22Rv1 (cell line): ENCODE measurements at regions not wholly inside any gene's neighbourhood (a gene's known extent, or its start where the extent isn't known, plus 50 kb on each side); places are given as distances from the start of the nearest gene placed in this dataset.

Experiments used
- H3K27ac ChIP-seq: fragments of 450-650 bp; 2 replicates; pipeline ENCODE4 v1.5.1; 2017
- ZFX ChIP-seq: fragments of 450-650 bp; IDR thresholded peaks from 2 replicates; pipeline ENCODE4 v1.6.1; 2017; ENCODE audit warnings: antibody characterized with exemption, borderline replicate concordance
- TF ChIP-seq, protein P1 (sequence below): fragments of 450-650 bp; IDR thresholded peaks from 2 replicates; pipeline ENCODE4 v1.5.1; 2017; ENCODE audit warnings: mild to moderate bottlenecking

DNA sequence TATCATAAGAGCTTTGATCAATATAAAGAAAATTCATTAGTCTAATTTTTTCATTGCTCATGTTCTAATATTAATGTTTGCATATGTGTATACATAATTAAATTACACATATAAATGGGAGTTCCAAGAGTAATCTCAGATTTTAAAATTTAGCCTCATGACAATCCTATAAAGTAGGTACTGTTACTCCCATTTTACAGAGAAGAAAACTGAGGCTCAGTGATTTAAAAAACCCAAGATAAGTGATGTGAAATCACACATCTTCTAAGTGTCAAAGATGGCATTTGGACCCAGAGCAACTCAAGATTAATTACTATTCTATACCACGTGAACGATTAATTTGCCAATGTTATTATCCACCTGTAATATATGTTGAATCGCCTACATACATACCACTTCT is 122.3 kb downstream of the TM2D1 start:
- TF ChIP-seq, protein P1, sequence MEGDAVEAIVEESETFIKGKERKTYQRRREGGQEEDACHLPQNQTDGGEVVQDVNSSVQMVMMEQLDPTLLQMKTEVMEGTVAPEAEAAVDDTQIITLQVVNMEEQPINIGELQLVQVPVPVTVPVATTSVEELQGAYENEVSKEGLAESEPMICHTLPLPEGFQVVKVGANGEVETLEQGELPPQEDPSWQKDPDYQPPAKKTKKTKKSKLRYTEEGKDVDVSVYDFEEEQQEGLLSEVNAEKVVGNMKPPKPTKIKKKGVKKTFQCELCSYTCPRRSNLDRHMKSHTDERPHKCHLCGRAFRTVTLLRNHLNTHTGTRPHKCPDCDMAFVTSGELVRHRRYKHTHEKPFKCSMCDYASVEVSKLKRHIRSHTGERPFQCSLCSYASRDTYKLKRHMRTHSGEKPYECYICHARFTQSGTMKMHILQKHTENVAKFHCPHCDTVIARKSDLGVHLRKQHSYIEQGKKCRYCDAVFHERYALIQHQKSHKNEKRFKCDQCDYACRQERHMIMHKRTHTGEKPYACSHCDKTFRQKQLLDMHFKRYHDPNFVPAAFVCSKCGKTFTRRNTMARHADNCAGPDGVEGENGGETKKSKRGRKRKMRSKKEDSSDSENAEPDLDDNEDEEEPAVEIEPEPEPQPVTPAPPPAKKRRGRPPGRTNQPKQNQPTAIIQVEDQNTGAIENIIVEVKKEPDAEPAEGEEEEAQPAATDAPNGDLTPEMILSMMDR, result no peak
- no peak for TF ChIP-seq ZFX
- no peak overlapping the region for H3K27ac ChIP-seq

DNA sequence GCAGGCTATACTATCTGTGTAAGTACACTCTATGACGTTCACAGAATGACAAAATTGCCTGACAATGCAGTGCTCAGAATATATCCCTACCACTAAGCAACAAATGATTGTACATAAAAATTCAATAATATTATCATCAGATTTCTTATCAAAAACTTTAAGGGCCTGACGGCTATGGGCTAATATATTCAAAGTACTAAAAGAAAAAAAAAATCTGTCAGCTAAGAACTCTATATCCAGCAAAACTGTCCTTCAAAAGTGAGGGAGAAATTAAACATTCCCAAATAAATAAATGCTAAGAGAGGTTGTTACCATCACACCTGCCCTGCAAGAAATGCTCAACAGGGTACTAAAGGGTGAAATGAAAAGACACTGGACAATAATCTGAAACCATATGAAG is 127.3 kb downstream of the TM2D1 start:
- H3K27ac ChIP-seq, result no peak overlapping the region
- TF ChIP-seq, protein P1, result no peak

DNA sequence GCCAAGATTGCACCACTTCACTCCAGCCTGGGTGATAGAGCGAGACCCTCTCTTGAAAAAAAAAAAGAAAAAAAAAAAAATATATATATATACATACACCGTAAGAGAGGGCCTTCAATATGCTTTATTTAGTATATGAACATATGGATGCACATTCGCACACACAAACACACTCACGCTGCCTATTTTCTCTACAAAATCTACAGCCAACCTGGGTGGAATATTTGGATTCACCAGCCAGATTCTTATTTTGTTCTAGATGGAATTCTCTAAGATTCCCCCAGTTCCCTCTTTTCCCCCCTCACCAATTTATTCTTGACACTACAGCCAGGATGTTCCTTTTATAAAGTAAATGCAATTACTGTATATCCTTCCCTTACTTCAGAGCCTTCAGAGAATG is 131.6 kb downstream of the TM2D1 start:
- no peak for TF ChIP-seq ZFX
- TF ChIP-seq, protein P1, result no peak
- H3K27ac ChIP-seq, result no peak overlapping the region

DNA sequence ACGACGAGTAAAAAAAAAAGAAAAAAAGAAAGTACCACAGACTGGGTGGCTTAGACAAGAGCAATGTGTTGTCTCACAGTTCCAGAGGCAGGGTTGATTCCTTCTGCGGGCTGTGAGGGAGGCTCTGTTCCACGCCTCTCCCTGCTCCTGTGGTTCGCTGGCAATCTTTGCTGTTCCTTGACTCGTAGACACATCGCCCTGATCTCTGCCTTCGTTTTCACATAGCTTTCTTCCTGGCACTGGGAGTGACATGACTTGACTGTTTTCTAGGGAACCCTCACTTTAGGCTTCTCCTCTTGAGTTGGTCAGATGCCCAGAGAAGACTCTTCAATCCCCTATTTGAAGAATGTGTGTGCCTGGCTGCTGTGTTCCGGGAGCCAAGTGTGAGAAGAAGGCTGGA is 133.6 kb downstream of the TM2D1 start:
- H3K27ac ChIP-seq, result no peak overlapping the region
- TF ChIP-seq ZFX, result no peak
- TF ChIP-seq, protein P1, result no peak

DNA sequence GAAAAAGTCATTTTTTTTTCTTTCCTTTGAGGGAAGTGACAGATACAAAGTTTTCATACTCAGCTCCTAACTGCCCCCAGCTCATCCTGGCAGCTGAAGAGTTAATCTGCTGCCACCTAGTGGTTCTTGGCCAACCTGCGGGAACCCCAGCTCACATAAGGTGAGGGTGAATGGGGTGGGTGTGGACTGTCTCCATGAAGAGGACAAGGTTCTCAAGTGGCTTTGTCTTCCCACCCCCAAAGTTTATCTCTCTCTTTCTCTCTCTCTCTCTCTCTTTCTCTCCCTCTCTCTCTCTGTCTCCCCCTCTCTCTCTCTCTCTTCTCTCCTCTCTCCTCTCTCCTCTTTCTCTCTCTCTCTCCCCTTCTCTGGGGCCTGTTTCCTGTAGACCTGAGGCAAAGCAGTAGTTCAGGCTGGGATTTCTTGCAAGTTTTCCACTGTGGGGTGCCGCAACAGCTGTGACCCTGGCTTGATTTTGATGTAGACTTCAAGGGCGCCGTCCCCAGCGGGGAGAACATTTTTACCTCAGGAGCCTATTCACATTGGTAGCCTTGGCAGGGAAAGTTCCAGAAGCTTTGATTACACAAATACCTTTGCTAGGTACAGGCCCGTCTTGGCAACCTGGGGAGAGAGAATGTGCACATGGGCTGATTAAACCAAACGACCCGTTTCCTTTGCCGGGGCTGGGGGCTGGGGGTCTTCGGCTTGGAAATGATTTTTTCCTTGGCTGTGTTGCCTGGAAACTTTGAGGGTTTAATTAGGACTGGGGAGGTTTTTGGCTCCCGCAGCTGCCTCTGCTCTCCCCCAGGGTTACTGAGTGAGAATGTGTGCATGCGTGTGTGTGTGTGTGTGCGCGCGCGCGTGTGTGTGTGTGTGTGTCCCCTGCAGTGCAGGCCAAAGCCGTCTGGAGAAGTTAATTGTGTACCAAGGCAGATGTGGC is 135.9 kb downstream of the TM2D1 start:
- TF ChIP-seq, protein P1, result peak; percentile 90
- no peak for TF ChIP-seq ZFX
- H3K27ac ChIP-seq, result no peak overlapping the region

DNA sequence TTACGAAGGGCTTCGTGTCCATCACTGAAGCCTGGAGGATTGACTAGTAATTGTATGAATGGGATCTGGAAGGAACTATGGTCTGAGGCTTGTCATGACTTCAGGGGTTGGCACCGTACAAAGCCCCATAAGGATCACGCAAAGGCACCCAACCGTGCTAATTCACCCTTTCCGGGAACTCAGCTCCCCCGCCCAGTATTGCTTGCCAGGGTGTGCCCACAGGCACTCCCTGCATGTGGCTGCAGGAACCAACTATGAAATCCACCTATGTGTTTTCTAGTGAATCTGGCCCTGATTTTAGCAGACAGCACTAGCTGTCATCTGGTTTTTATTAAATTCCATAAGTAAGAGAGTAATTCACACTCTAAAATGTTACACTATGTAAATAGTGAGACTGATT is 139.2 kb downstream of the TM2D1 start:
- H3K27ac ChIP-seq, result no peak overlapping the region
- TF ChIP-seq ZFX, result no peak
- TF ChIP-seq, protein P1, result no peak

DNA sequence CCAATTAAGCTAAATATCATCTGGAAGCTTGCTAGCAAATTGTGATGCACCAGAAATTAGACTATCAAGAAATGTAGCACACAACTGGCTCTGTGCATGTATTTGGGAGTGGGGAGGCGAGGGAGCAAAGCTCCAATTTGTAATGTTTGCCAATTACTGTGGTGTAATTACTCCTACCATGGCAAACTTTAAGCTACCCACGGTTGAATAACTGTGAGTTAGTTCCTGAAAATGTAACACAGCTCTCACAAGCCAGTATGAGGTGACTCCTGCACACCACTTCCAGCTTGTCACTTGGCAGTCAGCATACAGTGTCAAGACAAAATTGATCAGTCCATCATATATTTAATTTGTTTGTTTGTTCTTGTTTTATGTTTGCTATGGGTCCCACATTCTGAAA is 141.2 kb downstream of the TM2D1 start:
- TF ChIP-seq, protein P1, result no peak
- H3K27ac ChIP-seq, result no peak overlapping the region
